H1 (cell line): ENCODE measurements at regions not wholly inside any gene's neighbourhood (a gene's known extent, or its start where the extent isn't known, plus 50 kb on each side); places are given as distances from the start of the nearest gene placed in this dataset.

Source experiments
- BACH1 ChIP-seq: IDR thresholded peaks from 2 replicates; pipeline ENCODE4 v1.6.1; 2012; ENCODE audit warnings: low read length, improper control_type of control experiment
- EP300 ChIP-seq, 2 experiments: IDR thresholded peaks; 1 replicate in 1 of 2; 2 replicates in 1 of 2; pipeline ENCODE4 v1.6.1; 2011 to 2012; ENCODE audit warnings: low read depth in 2 of 2, low read length in 2 of 2, mild to moderate bottlenecking in 2 of 2, borderline replicate concordance in 1 of 2, inconsistent platforms in 1 of 2, moderate library complexity in 1 of 2
- SUZ12 ChIP-seq: fragments of 200-600 bp; sonication (generic); IDR thresholded peaks from 2 replicates; pipeline ENCODE4 v1.6.1; 2012; ENCODE audit warnings: mild to moderate bottlenecking, inconsistent platforms, low read length, moderate library complexity, mixed read lengths
- TCF12 ChIP-seq: IDR thresholded peaks from 2 replicates; pipeline ENCODE4 v1.6.1; 2011; ENCODE audit warnings: low read depth, mild to moderate bottlenecking, low read length

DNA sequence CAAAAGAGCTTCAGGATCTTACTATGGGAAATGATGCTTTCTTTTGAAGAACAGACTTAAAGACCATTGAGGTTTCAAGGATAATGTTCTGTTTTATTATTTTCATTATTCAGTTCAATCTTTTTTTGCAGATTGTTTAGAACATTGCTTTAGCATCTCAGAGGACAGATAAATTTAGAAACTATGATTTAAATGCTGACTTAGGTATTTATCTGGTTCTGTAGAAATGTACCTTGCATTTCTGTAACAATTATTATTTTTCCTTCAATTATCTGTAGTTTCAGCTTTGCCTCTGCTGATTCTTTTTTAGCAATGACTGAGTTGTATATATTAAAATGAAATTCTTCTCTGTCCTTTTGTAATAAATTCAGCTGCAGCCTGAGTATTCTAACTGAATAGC, 205.4 kb upstream of the PCSK2 start (continued):
- no peak for TF ChIP-seq TCF12
- no peak for TF ChIP-seq EP300 (IDR thresholded peaks at IDR 0.05; ENCODE audit: borderline replicate concordance in 1 of 2, low read depth in 2 of 2, low read length in 2 of 2)
- no peak for TF ChIP-seq SUZ12
- no peak for TF ChIP-seq BACH1
